ENCODE measurements at regions not wholly inside any gene's neighbourhood (a gene's known extent, or its start where the extent isn't known, plus 50 kb on each side); places are given as distances from the start of the nearest gene placed in this dataset.
"Not testable (repeated sequence)": the region's sequence is repeated elsewhere in the genome, so short reads cannot be mapped to it uniquely, and the experiment has no call there.

DNA sequence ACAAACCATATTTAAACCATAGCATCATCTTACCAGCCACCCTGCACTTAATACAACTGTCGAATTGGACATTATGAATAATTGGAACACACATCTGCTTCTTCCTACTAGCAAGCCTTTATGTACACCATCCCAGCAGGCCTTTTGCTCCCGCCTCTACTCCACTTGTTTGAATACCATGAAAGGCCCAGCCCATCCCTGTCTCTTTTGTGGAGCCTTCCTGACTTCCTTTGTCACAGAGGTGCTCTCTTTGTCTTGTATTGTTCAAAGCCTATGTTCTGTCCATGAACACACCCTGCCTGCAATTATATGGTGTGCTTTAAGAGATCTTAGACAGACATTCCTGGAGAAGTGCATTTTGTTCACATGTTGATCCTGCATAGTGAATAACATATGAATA lies 465.7 kb downstream of the DIRAS2 start:
- H3K36me3 Mint-ChIP-seq (ENCODE audit: insufficient read depth) = no peaks in the 10 kb centered on the region
- no peaks in the 10 kb centered on the region for H3K27me3 Mint-ChIP-seq
- no peak overlapping the region for H3K4me3 Mint-ChIP-seq (ENCODE audit: low read depth)
- no peaks in the 10 kb centered on the region for H3K4me1 Mint-ChIP-seq (ENCODE audit: low read depth)
- H3K27ac Mint-ChIP-seq = no peak overlapping the region
- H3K9me3 Mint-ChIP-seq (ENCODE audit: low read depth) = peaks cover 1% of the 10 kb centered on the region
- no peak for DNase-seq (ENCODE audit: low spot score, unreplicated experiment)
- TF ChIP-seq CTCF (IDR thresholded peaks at IDR 0.05; ENCODE audit: unreplicated experiment) = no peak

DNA sequence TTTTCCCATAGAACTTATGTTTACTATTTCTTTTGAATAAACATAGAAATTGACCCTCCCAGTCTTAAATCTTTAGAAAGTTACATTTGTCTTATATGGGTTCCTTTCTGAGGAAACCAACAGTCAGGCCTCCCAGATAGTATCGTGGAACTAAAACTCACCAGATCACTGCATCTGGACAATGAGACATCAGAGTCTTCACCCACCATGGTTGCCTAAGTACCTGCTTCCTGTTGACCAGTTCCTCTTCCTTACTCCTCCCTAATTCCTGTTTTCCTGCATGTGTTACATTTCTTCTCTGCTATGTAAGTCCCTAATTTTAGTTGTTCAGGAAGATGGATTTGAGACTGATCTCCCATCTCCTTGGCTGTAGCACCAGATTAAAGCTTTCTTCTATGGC lies 462.2 kb downstream of the DIRAS2 start:
- Mint-ChIP-seq H3K4me3 (ENCODE audit: low read depth) (no peak overlapping the region), H3K9me3 (ENCODE audit: low read depth) (no peaks in the 10 kb centered on the region), H3K36me3 (ENCODE audit: insufficient read depth) (no peaks in the 10 kb centered on the region), H3K4me1 (ENCODE audit: low read depth) (no peaks in the 10 kb centered on the region), H3K27me3 (peaks cover 7% of the 10 kb centered on the region), H3K27ac (no peak overlapping the region)
- no peak for DNase-seq (ENCODE audit: low spot score, unreplicated experiment)
- no peak for TF ChIP-seq CTCF (IDR thresholded peaks at IDR 0.05; ENCODE audit: unreplicated experiment)

DNA sequence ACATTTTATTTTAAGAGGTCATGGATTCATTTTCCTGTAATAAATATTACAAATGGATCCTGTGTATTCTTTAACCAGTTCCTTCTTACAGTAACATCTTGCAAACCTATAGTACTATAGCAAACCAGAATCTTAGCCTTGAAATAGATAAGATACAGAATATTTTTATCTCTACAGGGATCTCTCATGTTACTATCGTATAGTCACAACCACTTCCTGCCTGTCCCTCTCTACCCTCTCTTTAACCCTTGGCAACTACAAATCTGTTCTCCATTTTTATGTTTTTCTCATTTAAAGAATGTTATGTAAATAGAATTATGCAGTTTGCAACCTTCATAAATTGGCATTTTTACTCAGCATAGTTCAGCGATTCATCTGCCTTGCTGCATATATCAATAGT lies 454.0 kb downstream of the DIRAS2 start:
- Mint-ChIP-seq H3K36me3 (ENCODE audit: insufficient read depth) (no peaks in the 10 kb centered on the region), H3K27ac (no peak overlapping the region), H3K4me1 (ENCODE audit: low read depth) (no peaks in the 10 kb centered on the region), H3K4me3 (ENCODE audit: low read depth) (no peak overlapping the region), H3K9me3 (ENCODE audit: low read depth) (peaks cover 13% of the 10 kb centered on the region), H3K27me3 (peaks cover 23% of the 10 kb centered on the region)
- TF ChIP-seq CTCF (IDR thresholded peaks at IDR 0.05; ENCODE audit: unreplicated experiment) = no peak
- no peak for DNase-seq (ENCODE audit: low spot score, unreplicated experiment)

DNA sequence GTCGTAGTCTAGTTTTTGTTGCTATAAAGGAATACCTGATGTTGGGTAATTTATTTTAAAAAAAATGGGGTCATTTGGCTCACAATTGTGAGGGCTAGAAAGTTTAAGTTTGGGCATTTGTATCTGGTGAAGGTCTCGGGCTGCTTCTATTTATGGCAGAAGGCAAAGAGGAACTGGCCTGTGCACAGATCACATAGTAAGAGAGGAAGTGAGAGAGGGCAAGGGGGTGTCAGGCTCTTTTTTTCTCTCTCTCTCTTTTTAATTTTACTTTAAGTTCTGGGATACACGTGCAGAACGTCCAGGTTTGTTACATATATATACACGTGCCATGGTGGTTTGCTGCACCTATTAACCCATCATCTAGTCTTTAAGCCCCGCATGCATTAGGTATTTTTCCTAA lies 453.3 kb downstream of the DIRAS2 start:
- H3K27ac Mint-ChIP-seq = no peak overlapping the region
- DNase-seq (ENCODE audit: low spot score, unreplicated experiment) = no peak
- peaks cover 23% of the 10 kb centered on the region for H3K27me3 Mint-ChIP-seq
- no peaks in the 10 kb centered on the region for H3K36me3 Mint-ChIP-seq (ENCODE audit: insufficient read depth)
- no peak for TF ChIP-seq CTCF (IDR thresholded peaks at IDR 0.05; ENCODE audit: unreplicated experiment)
- H3K9me3 Mint-ChIP-seq (ENCODE audit: low read depth) = peaks cover 13% of the 10 kb centered on the region
- H3K4me1 Mint-ChIP-seq (ENCODE audit: low read depth) = no peaks in the 10 kb centered on the region
- H3K4me3 Mint-ChIP-seq (ENCODE audit: low read depth) = no peak overlapping the region

DNA sequence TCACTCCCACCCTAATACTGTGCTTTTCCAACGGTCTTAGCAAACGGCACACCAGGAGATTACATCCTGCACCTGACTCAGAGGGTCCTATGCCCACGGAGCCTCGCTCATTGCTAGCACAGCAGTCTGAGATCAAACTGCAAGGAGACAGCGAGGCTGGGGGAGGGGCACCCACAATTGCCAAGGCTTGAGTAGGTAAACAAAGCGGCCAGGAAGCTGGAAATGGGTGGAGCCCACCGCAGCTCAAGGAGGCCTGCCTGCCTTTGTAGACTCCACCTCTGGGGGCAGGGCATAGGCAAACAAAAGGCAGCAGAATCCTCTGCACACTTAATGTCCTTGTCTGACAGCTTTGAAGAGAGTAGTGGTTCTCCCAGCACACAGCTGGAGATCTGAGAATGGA lies 450.2 kb downstream of the DIRAS2 start:
- H3K4me1 Mint-ChIP-seq (ENCODE audit: low read depth); DNase-seq (ENCODE audit: low spot score, unreplicated experiment); H3K4me3 Mint-ChIP-seq (ENCODE audit: low read depth); H3K36me3 Mint-ChIP-seq (ENCODE audit: insufficient read depth); H3K27ac Mint-ChIP-seq: not testable (repeated sequence)
- H3K27me3 Mint-ChIP-seq = peaks cover 15% of the 10 kb centered on the region
- peaks cover 19% of the 10 kb centered on the region for H3K9me3 Mint-ChIP-seq (ENCODE audit: low read depth)

DNA sequence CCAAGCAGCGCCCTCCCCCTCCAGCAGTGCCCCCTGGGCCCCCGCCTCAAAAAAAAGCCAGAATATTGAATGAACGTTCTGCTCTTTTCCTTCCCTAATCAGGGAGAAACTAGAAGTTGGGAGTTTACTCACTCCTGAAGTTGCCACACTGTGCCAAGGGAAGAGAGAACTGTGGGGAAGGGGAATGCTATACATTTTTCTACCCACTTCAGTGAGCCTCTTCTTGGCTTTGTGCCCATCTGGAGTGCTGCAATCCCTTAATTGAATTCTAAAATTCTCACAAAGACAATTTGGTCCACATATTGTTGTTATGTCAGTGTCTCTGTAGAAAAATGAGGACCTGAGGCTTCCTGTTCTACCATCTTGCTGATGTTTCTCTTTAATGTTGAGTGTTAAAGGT lies 443.7 kb downstream of the DIRAS2 start:
- H3K27me3 Mint-ChIP-seq = peaks cover 9% of the 10 kb centered on the region
- H3K9me3 Mint-ChIP-seq (ENCODE audit: low read depth) = peaks cover 10% of the 10 kb centered on the region
- H3K4me3 Mint-ChIP-seq (ENCODE audit: low read depth) = no peak overlapping the region
- no peak for DNase-seq (ENCODE audit: low spot score, unreplicated experiment)
- TF ChIP-seq CTCF (IDR thresholded peaks at IDR 0.05; ENCODE audit: unreplicated experiment) = no peak
- no peaks in the 10 kb centered on the region for H3K4me1 Mint-ChIP-seq (ENCODE audit: low read depth)
- H3K36me3 Mint-ChIP-seq (ENCODE audit: insufficient read depth) = no peaks in the 10 kb centered on the region
- H3K27ac Mint-ChIP-seq = no peak overlapping the region
